ENCODE measurements at regions not wholly inside any gene's neighbourhood (a gene's known extent, or its start where the extent isn't known, plus 50 kb on each side); places are given as distances from the start of the nearest gene placed in this dataset.

DNA sequence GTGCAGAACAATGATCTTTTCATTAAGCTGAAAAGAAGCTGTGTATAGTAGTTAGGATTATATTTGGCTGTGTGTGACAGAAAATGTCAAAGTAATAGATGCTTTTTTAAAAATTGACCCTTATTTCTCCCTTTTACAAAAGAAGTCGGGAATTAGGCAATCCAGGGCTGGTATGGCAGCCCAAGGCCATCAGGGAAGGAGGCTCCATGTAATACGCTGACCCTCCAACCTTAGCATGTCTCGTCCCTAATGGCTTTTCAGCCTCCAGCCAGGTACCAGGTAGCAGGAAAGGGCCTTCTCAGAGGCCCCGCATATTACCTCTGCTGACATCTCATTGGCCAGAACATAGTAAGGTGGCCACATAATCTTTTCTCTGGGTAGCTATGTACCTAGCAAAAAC is 79.7 kb downstream of the VCPKMT start:
- TF ChIP-seq CSDC2 (CRISPR knock-in tag; IDR thresholded peaks at IDR 0.05) (no peak), ZFP30 (CRISPR knock-in tag; IDR thresholded peaks at IDR 0.05) (no peak), POU6F1 (CRISPR knock-in tag; IDR thresholded peaks at IDR 0.05; ENCODE audit: borderline replicate concordance, low read depth) (no peak), ZNF70 (CRISPR knock-in tag; IDR thresholded peaks at IDR 0.05) (no peak), BACH2 (CRISPR knock-in tag; IDR thresholded peaks at IDR 0.05; ENCODE audit: borderline replicate concordance) (no peak), CREB5 (CRISPR knock-in tag; IDR thresholded peaks at IDR 0.05; ENCODE audit: low read depth) (no peak), RARB (CRISPR knock-in tag; IDR thresholded peaks at IDR 0.05) (no peak), ZC3H10 (CRISPR knock-in tag; IDR thresholded peaks at IDR 0.05) (no peak), TCF4 (CRISPR knock-in tag; IDR thresholded peaks at IDR 0.05; ENCODE audit: borderline replicate concordance) (no peak), ARNTL (CRISPR knock-in tag; IDR thresholded peaks at IDR 0.05; ENCODE audit: borderline replicate concordance, low read depth) (no peak), ZNF565 (CRISPR knock-in tag; conservative IDR thresholded peaks at IDR 0.05; ENCODE audit: low read depth) (no peak), TSHZ2 (CRISPR knock-in tag; IDR thresholded peaks at IDR 0.05) (no peak), SNAI2 (CRISPR knock-in tag; IDR thresholded peaks at IDR 0.05) (no peak), GLIS3 (CRISPR knock-in tag; IDR thresholded peaks at IDR 0.05) (no peak), ISL1 (CRISPR knock-in tag; IDR thresholded peaks at IDR 0.05) (no peak), ZNF8 (CRISPR knock-in tag; IDR thresholded peaks at IDR 0.05) (no peak)
- TF ChIP-seq, protein P1, sequence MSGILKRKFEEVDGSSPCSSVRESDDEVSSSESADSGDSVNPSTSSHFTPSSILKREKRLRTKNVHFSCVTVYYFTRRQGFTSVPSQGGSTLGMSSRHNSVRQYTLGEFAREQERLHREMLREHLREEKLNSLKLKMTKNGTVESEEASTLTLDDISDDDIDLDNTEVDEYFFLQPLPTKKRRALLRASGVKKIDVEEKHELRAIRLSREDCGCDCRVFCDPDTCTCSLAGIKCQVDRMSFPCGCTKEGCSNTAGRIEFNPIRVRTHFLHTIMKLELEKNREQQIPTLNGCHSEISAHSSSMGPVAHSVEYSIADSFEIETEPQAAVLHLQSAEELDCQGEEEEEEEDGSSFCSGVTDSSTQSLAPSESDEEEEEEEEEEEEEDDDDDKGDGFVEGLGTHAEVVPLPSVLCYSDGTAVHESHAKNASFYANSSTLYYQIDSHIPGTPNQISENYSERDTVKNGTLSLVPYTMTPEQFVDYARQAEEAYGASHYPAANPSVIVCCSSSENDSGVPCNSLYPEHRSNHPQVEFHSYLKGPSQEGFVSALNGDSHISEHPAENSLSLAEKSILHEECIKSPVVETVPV (CRISPR knock-in tag; IDR thresholded peaks at IDR 0.05): no peak
- TF ChIP-seq, protein P2, sequence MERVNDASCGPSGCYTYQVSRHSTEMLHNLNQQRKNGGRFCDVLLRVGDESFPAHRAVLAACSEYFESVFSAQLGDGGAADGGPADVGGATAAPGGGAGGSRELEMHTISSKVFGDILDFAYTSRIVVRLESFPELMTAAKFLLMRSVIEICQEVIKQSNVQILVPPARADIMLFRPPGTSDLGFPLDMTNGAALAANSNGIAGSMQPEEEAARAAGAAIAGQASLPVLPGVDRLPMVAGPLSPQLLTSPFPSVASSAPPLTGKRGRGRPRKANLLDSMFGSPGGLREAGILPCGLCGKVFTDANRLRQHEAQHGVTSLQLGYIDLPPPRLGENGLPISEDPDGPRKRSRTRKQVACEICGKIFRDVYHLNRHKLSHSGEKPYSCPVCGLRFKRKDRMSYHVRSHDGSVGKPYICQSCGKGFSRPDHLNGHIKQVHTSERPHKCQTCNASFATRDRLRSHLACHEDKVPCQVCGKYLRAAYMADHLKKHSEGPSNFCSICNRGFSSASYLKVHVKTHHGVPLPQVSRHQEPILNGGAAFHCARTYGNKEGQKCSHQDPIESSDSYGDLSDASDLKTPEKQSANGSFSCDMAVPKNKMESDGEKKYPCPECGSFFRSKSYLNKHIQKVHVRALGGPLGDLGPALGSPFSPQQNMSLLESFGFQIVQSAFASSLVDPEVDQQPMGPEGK (CRISPR knock-in tag; IDR thresholded peaks at IDR 0.05; ENCODE audit: borderline replicate concordance): no peak
- ATAC-seq: no peak

DNA sequence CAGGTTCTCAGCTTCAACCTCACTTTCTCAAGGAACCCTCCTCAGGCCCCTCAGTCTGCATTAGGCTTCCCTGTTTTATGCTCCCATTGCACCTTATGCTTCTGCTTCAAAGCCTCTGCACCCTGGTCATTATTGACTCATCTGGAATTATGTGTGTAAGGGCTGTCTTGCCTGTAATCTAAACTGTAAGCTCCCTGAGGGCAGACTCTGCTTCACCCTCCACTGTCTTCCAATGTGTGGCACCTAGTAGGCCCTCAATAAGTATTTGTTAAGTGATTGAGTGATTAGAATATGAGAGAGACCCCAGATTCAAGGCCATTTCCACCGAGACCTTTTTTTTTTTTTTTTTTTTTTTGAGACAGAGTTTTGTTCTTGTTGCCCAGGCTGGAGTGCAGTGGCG is 79.1 kb downstream of the VCPKMT start:
- no peak for ATAC-seq
- no peak for TF ChIP-seq ZNF70 (CRISPR knock-in tag; IDR thresholded peaks at IDR 0.05)
- no peak for TF ChIP-seq SNAI2 (CRISPR knock-in tag; IDR thresholded peaks at IDR 0.05)
- TF ChIP-seq, protein P2 (CRISPR knock-in tag; IDR thresholded peaks at IDR 0.05; ENCODE audit: borderline replicate concordance): no peak
- no peak for TF ChIP-seq GLIS3 (CRISPR knock-in tag; IDR thresholded peaks at IDR 0.05)
- no peak for TF ChIP-seq TCF4 (CRISPR knock-in tag; IDR thresholded peaks at IDR 0.05; ENCODE audit: borderline replicate concordance)
- TF ChIP-seq TSHZ2 (CRISPR knock-in tag; IDR thresholded peaks at IDR 0.05): no peak
- no peak for TF ChIP-seq ZFP30 (CRISPR knock-in tag; IDR thresholded peaks at IDR 0.05)
- no peak for TF ChIP-seq ZNF565 (CRISPR knock-in tag; conservative IDR thresholded peaks at IDR 0.05; ENCODE audit: low read depth)
- no peak for TF ChIP-seq TOX (CRISPR knock-in tag; IDR thresholded peaks at IDR 0.05; ENCODE audit: borderline replicate concordance)
- TF ChIP-seq CREB5 (CRISPR knock-in tag; IDR thresholded peaks at IDR 0.05; ENCODE audit: low read depth): no peak
- TF ChIP-seq RARB (CRISPR knock-in tag; IDR thresholded peaks at IDR 0.05): no peak
- no peak for TF ChIP-seq CSDC2 (CRISPR knock-in tag; IDR thresholded peaks at IDR 0.05)
- TF ChIP-seq ZNF8 (CRISPR knock-in tag; IDR thresholded peaks at IDR 0.05): no peak
- no peak for TF ChIP-seq ESRRG (CRISPR knock-in tag; IDR thresholded peaks at IDR 0.05)
- TF ChIP-seq BACH2 (CRISPR knock-in tag; IDR thresholded peaks at IDR 0.05; ENCODE audit: borderline replicate concordance): no peak
- TF ChIP-seq PPARA (CRISPR knock-in tag; IDR thresholded peaks at IDR 0.05; ENCODE audit: borderline replicate concordance): no peak
